ENCODE measurements at regions not wholly inside any gene's neighbourhood (a gene's known extent, or its start where the extent isn't known, plus 50 kb on each side); places are given as distances from the start of the nearest gene placed in this dataset.

DNA sequence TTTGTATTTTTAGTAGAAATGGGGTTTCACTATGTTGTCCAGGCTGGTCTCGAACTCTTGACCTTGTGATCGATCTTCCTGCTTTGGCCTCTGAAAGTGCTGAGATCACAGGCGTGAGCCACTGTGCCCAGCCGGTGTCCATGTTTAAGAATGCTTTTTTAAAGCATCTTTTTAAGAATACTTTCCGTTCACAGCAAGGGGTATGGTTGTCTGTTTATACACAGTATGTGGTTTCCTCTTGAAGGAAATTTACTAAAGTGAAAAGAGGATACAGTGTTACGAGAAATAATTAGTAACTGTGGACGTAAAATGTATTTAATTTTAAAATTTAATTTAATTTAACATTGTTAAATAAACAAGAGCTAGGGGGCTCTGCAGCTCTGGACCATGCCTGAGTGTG, 73.4 kb downstream of the GSC start:
- Mint-ChIP-seq H3K4me3 (no peak overlapping the region), H3K27me3 (peaks cover 18% of the 10 kb centered on the region), H3K4me1 (ENCODE audit: unreplicated experiment) (peaks cover 11% of the 10 kb centered on the region), H3K27ac (no peak overlapping the region), H3K36me3 (no peaks in the 10 kb centered on the region), H3K9me3 (no peaks in the 10 kb centered on the region)
- no peak for DNase-seq (ENCODE audit: extremely low spot score, unreplicated experiment)
- TF ChIP-seq, protein P1, sequence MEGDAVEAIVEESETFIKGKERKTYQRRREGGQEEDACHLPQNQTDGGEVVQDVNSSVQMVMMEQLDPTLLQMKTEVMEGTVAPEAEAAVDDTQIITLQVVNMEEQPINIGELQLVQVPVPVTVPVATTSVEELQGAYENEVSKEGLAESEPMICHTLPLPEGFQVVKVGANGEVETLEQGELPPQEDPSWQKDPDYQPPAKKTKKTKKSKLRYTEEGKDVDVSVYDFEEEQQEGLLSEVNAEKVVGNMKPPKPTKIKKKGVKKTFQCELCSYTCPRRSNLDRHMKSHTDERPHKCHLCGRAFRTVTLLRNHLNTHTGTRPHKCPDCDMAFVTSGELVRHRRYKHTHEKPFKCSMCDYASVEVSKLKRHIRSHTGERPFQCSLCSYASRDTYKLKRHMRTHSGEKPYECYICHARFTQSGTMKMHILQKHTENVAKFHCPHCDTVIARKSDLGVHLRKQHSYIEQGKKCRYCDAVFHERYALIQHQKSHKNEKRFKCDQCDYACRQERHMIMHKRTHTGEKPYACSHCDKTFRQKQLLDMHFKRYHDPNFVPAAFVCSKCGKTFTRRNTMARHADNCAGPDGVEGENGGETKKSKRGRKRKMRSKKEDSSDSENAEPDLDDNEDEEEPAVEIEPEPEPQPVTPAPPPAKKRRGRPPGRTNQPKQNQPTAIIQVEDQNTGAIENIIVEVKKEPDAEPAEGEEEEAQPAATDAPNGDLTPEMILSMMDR (conservative IDR thresholded peaks at IDR 0.05) = no peak

DNA sequence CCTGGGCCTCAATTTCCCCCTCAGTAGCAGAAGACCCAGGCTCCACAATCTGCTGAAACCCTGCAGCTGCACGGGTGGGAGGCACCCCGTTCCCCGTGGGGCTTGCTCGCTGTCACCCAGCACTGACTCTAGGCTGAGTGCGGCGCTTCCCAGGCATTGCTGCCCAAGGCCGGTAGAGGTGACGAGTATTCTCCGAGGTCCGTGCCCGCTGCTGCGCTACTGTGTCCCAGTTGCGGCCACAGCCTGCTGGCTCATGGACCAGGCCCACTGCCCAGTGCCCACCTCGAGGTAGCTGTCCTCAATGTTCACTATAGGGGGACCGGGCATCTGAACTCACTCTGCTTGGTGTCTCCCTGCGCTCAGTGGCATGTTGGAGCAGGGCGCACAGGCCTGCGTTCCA, 74.7 kb downstream of the GSC start:
- no peaks in the 10 kb centered on the region for H3K9me3 Mint-ChIP-seq
- H3K27ac Mint-ChIP-seq = no peak overlapping the region
- peaks cover 11% of the 10 kb centered on the region for H3K4me1 Mint-ChIP-seq (ENCODE audit: unreplicated experiment)
- TF ChIP-seq, protein P1 (conservative IDR thresholded peaks at IDR 0.05) = no peak
- no peaks in the 10 kb centered on the region for H3K36me3 Mint-ChIP-seq
- H3K4me3 Mint-ChIP-seq = no peak overlapping the region
- peaks cover 23% of the 10 kb centered on the region for H3K27me3 Mint-ChIP-seq
- DNase-seq (ENCODE audit: extremely low spot score, unreplicated experiment) = no peak

DNA sequence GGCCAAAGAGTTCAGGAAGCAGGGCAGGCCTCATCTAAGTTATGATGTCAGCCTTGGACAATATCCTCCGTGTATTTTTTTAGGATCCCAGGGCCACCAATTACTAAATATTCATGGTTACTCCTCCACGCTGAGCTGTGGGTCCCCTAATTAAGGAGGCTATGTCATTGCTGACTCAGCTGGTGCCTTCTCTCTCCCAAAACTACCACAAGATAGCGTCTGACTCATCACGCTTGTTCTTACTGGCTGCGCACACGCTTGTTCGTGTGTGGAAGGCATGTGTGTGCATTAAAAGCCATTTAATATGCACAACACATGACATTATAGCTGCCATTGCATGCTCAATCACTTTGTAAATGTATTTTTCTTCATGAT, 78.3 kb downstream of the GSC start:
- Mint-ChIP-seq H3K4me1 (ENCODE audit: unreplicated experiment) (peaks cover 7% of the 10 kb centered on the region), H3K27ac (no peak overlapping the region), H3K9me3 (no peaks in the 10 kb centered on the region), H3K27me3 (peaks cover 15% of the 10 kb centered on the region), H3K4me3 (no peak overlapping the region), H3K36me3 (no peaks in the 10 kb centered on the region)
- TF ChIP-seq, protein P1 (conservative IDR thresholded peaks at IDR 0.05) = no peak
- DNase-seq (ENCODE audit: extremely low spot score, unreplicated experiment) = no peak

DNA sequence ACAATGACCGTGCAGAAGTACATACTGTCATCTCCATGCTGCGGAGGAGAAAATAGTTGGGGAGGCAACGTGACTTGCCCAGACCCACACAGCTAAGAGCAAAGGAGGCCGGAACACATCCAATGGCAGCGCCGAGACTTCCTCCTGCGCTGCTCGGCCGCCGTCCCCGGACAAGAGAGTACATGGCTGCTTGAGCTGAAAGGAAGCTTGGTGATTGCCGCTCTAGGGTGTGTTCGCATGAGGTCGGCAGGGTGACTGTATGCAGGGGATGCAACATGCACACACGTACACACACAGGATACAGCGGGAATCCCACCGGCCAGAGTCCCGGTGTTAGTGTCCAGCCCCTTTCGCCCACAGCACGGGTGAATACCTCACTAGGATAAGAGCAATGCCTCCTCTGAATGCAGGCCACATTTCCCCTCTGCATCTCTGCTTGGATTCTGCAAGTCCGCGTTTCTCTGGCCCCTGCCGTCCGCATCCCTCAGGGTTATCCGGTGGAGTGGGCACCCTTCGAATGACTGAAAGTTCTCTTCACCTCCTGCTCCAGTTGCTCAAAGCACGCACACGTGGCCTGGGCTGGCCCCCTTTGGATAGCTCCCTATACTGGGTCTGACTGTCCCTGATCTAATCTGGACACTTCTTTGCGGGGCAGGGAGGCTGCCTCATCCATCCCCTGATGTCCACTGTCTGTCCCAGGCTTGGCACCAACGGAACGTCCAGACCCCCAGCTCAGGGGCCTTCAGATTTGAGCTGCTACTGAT, 78.8 kb downstream of the GSC start:
- TF ChIP-seq, protein P1 (conservative IDR thresholded peaks at IDR 0.05) = no peak
- Mint-ChIP-seq H3K36me3 (no peaks in the 10 kb centered on the region), H3K27ac (no peak overlapping the region), H3K4me1 (ENCODE audit: unreplicated experiment) (peaks cover 7% of the 10 kb centered on the region), H3K27me3 (peaks cover 15% of the 10 kb centered on the region), H3K4me3 (no peak overlapping the region), H3K9me3 (no peaks in the 10 kb centered on the region)
- no peak for DNase-seq (ENCODE audit: extremely low spot score, unreplicated experiment)

DNA sequence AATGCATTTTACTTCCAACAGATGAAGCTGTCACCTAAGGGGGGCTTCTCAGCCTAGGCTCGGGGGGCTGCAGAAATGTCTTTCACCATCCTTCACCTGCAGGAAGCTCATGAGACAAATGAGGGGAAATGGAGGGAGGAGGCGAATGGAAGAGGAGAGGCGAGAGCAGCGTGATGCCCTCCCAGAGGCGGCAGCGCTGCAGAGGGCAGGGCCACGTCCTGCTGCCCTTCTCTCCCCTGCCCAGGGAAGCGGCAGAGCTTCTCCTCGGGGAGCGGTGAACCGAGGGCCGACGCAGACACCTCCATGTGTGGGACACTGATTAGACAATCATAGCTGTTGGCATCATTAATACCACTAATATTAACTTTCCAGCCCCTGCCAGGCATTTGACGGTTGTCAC, 78.3 kb downstream of the SERPINA3 start:
- peaks cover 7% of the 10 kb centered on the region for H3K4me1 Mint-ChIP-seq (ENCODE audit: unreplicated experiment)
- H3K27ac Mint-ChIP-seq = no peak overlapping the region
- H3K27me3 Mint-ChIP-seq = peaks cover 15% of the 10 kb centered on the region
- H3K9me3 Mint-ChIP-seq = no peaks in the 10 kb centered on the region
- DNase-seq (ENCODE audit: extremely low spot score, unreplicated experiment) = no peak
- H3K4me3 Mint-ChIP-seq = no peak overlapping the region
- H3K36me3 Mint-ChIP-seq = no peaks in the 10 kb centered on the region
- TF ChIP-seq, protein P1 (conservative IDR thresholded peaks at IDR 0.05) = no peak
